H1 (cell line): ENCODE measurements at regions not wholly inside any gene's neighbourhood (a gene's known extent, or its start where the extent isn't known, plus 50 kb on each side); places are given as distances from the start of the nearest gene placed in this dataset.

Experiments
- CTCF ChIA-PET: fragments of 300-600 bp; sonication (Branson Sonifier 250); formaldehyde crosslinking; loops from one replicate; lab custom pipeline; 2021; ENCODE audit not compliant: partially characterized antibody; lab: Charles Lee
- POLR2A ChIA-PET: fragments of 300-600 bp; sonication (Branson Sonifier 250); formaldehyde crosslinking; loops from one replicate; lab custom pipeline; 2021; ENCODE audit warnings: inconsistent platforms; ENCODE audit not compliant: partially characterized antibody; lab: Charles Lee
- DNase-seq, 2 experiments: peaks; one replicate each; pipeline versions ENCODE4 v3.0.0 to v3.0.0-alpha.2; 2010 to 2022; ENCODE audit warnings: low spot score in 2 of 2, low read depth in 1 of 2, mixed read lengths in 1 of 2
- FAIRE-seq: peaks from 2 replicates; lab custom pipeline; 2011; peaks lifted over from hg19 to GRCh38; lab: Jason Lieb, UNC
- H2AFZ ChIP-seq: 2 replicates; pipeline ENCODE4 v1.8.1; 2012; ENCODE audit warnings: low read length, inconsistent platforms
- H2AK5ac ChIP-seq: 2 replicates; pipeline ENCODE4 v1.6.1; 2013; ENCODE audit warnings: low read depth, low read length
- H2BK120ac ChIP-seq: replicated peaks from 2 replicates; pipeline ENCODE3; 2013; ENCODE audit warnings: low read depth, low read length, inconsistent platforms
- H2BK12ac ChIP-seq: 2 replicates; pipeline ENCODE4 v1.6.1; 2013; ENCODE audit warnings: low read depth, low read length
- H2BK15ac ChIP-seq: 2 replicates; pipeline ENCODE4 v1.6.1; 2013; ENCODE audit warnings: low read length
- H2BK20ac ChIP-seq: 2 replicates; pipeline ENCODE4 v1.6.1; 2013; ENCODE audit warnings: low read length
- H2BK5ac ChIP-seq: 2 replicates; pipeline ENCODE4 v1.6.1; 2013; ENCODE audit warnings: low read depth, low read length
- H3K14ac ChIP-seq: 2 replicates; pipeline ENCODE4 v1.6.1; 2013; ENCODE audit warnings: inconsistent platforms; ENCODE audit not compliant: insufficient read length
- H3K18ac ChIP-seq: 2 replicates; pipeline ENCODE4 v1.6.1; 2013; ENCODE audit warnings: low read length; ENCODE audit errors: extremely low read depth
- H3K23ac ChIP-seq: 2 replicates; pipeline ENCODE4 v1.6.1; 2013; ENCODE audit warnings: inconsistent platforms; ENCODE audit not compliant: insufficient read length
- H3K23me2 ChIP-seq: 2 replicates; pipeline ENCODE4 v1.6.1; 2013; ENCODE audit warnings: low read depth, low read length
- H3K27ac ChIP-seq: 2 replicates; pipeline ENCODE4 v1.6.1; 2011; ENCODE audit warnings: low read depth, low read length, inconsistent platforms
- H3K27me3 ChIP-seq, 4 experiments: replicated peaks in 1 of 4; 1 replicate in 1 of 4; 2 replicates in 3 of 4; pipeline versions ENCODE4 v1.6.1 to v1.8.1; 2011 to 2013; ENCODE audit warnings: low read length in 3 of 4, mild to moderate bottlenecking in 3 of 4, inconsistent platforms in 2 of 4, mixed read lengths in 2 of 4, moderate library complexity in 1 of 4; ENCODE audit not compliant: control insufficient read depth in 3 of 4, insufficient read depth in 3 of 4; ENCODE audit errors: extremely low read depth in 1 of 4
- H3K36me3 ChIP-seq, 4 experiments: 2 replicates each; pipeline versions ENCODE4 v1.6.1 to v1.8.1; 2011 to 2013; ENCODE audit warnings: mild to moderate bottlenecking in 4 of 4, low read length in 3 of 4, moderate library complexity in 2 of 4, control low read depth in 1 of 4, inconsistent platforms in 1 of 4; ENCODE audit not compliant: insufficient read depth in 4 of 4, control insufficient read depth in 2 of 4
- H3K4ac ChIP-seq: replicated peaks from 2 replicates; pipeline ENCODE3; 2013; ENCODE audit warnings: low read length, low read depth, mixed read lengths, inconsistent platforms; ENCODE audit not compliant: insufficient read length
- H3K4me1 ChIP-seq, 4 experiments: replicated peaks in 1 of 4; 1 replicate in 1 of 4; 2 replicates in 3 of 4; pipeline versions ENCODE4 v1.6.1 to v1.8.1; 2011 to 2013; ENCODE audit warnings: low read length in 3 of 4, inconsistent platforms in 2 of 4, mixed read lengths in 1 of 4; ENCODE audit not compliant: insufficient read depth in 4 of 4, control insufficient read depth in 3 of 4
- H3K4me2 ChIP-seq, 2 experiments: 2 replicates each; pipeline versions ENCODE4 v1.6.1 to v1.8.1; 2011 to 2013; ENCODE audit warnings: low read depth in 2 of 2, low read length in 2 of 2, control low read depth in 1 of 2, inconsistent platforms in 1 of 2, mild to moderate bottlenecking in 1 of 2; ENCODE audit not compliant: insufficient read depth in 1 of 2
- H3K4me3 ChIP-seq, 4 experiments: fragments of 200-600, 300-600 bp in 1 of 4; sonication (generic), shearing (Covaris generic), sonication (Bioruptor Twin) in 1 of 4; 2 replicates each; pipeline versions ENCODE4 v1.5.1 to v1.8.1; 2011 to 2016; ENCODE audit warnings: low read length in 4 of 4, low read depth in 3 of 4, control low read depth in 2 of 4, inconsistent platforms in 2 of 4, mild to moderate bottlenecking in 2 of 4, mixed read lengths in 1 of 4, moderate library complexity in 1 of 4; ENCODE audit not compliant: insufficient read depth in 2 of 4; ENCODE audit errors: extremely low read depth in 1 of 4
- H3K56ac ChIP-seq: replicated peaks from 2 replicates; pipeline ENCODE3; 2013; ENCODE audit warnings: low read depth, mild to moderate bottlenecking, mixed read lengths, low read length, inconsistent platforms; ENCODE audit not compliant: insufficient read length
- H3K79me1 ChIP-seq: 2 replicates; pipeline ENCODE4 v1.6.1; 2013; ENCODE audit warnings: low read depth, low read length, control low read depth
- H3K79me2 ChIP-seq, 2 experiments: 2 replicates each; pipeline versions ENCODE4 v1.6.1 to v1.8.1; 2012 to 2013; ENCODE audit warnings: low read length in 2 of 2, mild to moderate bottlenecking in 2 of 2, inconsistent platforms in 1 of 2; ENCODE audit not compliant: insufficient read depth in 2 of 2, control insufficient read depth in 1 of 2
- H3K9ac ChIP-seq, 4 experiments: replicated peaks in 1 of 4; 1 replicate in 1 of 4; 2 replicates in 3 of 4; pipeline versions ENCODE4 v1.6.1 to v1.8.1; 2011 to 2013; ENCODE audit warnings: low read depth in 3 of 4, low read length in 3 of 4, control low read depth in 2 of 4, mild to moderate bottlenecking in 2 of 4, moderate library complexity in 2 of 4, inconsistent platforms in 1 of 4; ENCODE audit errors: extremely low read depth in 1 of 4
- H3K9me3 ChIP-seq, 2 experiments: 2 replicates each; pipeline versions ENCODE4 v1.6.1 to v1.8.1; 2012 to 2013; ENCODE audit warnings: mild to moderate bottlenecking in 2 of 2, moderate library complexity in 2 of 2, control low read depth in 1 of 2, inconsistent platforms in 1 of 2, low read depth in 1 of 2, low read length in 1 of 2, mixed read lengths in 1 of 2; ENCODE audit not compliant: insufficient read depth in 2 of 2
- H4K20me1 ChIP-seq, 2 experiments: replicated peaks in 1 of 2; 2 replicates each; pipeline versions ENCODE3 to v1.8.1; 2011 to 2013; ENCODE audit warnings: inconsistent platforms in 2 of 2, low read length in 2 of 2, mild to moderate bottlenecking in 1 of 2; ENCODE audit not compliant: insufficient read depth in 2 of 2, control insufficient read depth in 1 of 2
- H4K5ac ChIP-seq: 2 replicates; pipeline ENCODE4 v1.6.1; 2013; ENCODE audit warnings: low read length, low read depth, mixed read lengths, inconsistent platforms; ENCODE audit not compliant: insufficient read length
- H4K8ac ChIP-seq: 2 replicates; pipeline ENCODE4 v1.8.0; 2013; ENCODE audit warnings: mild to moderate bottlenecking, moderate library complexity, low read length, inconsistent platforms; ENCODE audit not compliant: insufficient read depth; ENCODE audit errors: extremely low read depth
- H4K91ac ChIP-seq: replicated peaks from 2 replicates; pipeline ENCODE3; 2013; ENCODE audit warnings: low read length, mixed read lengths, inconsistent platforms; ENCODE audit not compliant: insufficient read length
- E2F6 ChIP-seq: IDR thresholded peaks from 2 replicates; pipeline ENCODE4 v1.6.1; 2012; ENCODE audit warnings: inconsistent platforms
- EP300 ChIP-seq, 2 experiments: IDR thresholded peaks; 1 replicate in 1 of 2; 2 replicates in 1 of 2; pipeline ENCODE4 v1.6.1; 2011 to 2012; ENCODE audit warnings: low read depth in 2 of 2, low read length in 2 of 2, mild to moderate bottlenecking in 2 of 2, borderline replicate concordance in 1 of 2, inconsistent platforms in 1 of 2, moderate library complexity in 1 of 2
- SP2 ChIP-seq: IDR thresholded peaks from 2 replicates; pipeline ENCODE4 v1.6.1; 2012; ENCODE audit warnings: mild to moderate bottlenecking, low read length, inconsistent platforms
- whole genome bisulfite sequencing, 2 experiments: shearing (Covaris generic) in 1 of 2; methylation state at CpG; one replicate each; pipeline versions ENCODE4 v1.1.6 to v1.1.7; 2013 to 2015; ENCODE audit warnings: low lambda C conversion rate in 2 of 2, mixed read lengths in 2 of 2, inconsistent platforms in 1 of 2, low coverage in 1 of 2, missing lambda C conversion rate in 1 of 2; ENCODE audit not compliant: insufficient replicate concordance in 2 of 2, insufficient coverage in 1 of 2, insufficient read length in 1 of 2; ENCODE audit errors: extremely low coverage in 1 of 2, missing lambda C conversion rate in 1 of 2; 5-methylcytosine and 5-hydroxymethylcytosine counted together

- H3K4me3 ChIP-seq, result no peak overlapping the region
- H3K79me1 ChIP-seq, result no peaks in the 10 kb centered on the region
- no peak overlapping the region for H3K4me2 ChIP-seq
- H2BK15ac ChIP-seq, result no peak overlapping the region
- no peaks in the 10 kb centered on the region for H3K27me3 ChIP-seq
- H3K27ac ChIP-seq, result no peak overlapping the region
- H4K5ac ChIP-seq, result no peak overlapping the region
- H4K20me1 ChIP-seq, result no peaks in the 10 kb centered on the region
- H2AFZ ChIP-seq, result 0 out of 2 replicates have a peak overlapping the region, but pooled peaks have one; percentile 32
- no peaks in the 10 kb centered on the region for H3K36me3 ChIP-seq
- no peak for TF ChIP-seq SP2
- TF ChIP-seq EP300 (IDR thresholded peaks at IDR 0.05; ENCODE audit: borderline replicate concordance in 1 of 2, low read depth in 2 of 2, low read length in 2 of 2), result no peak
- no peak for TF ChIP-seq E2F6
- TF ChIP-seq, all 59 proteins: peak for 0
- Histone ChIP-seq H3K4ac (no peak overlapping the region), H2BK120ac (no peak overlapping the region), H3K23me2 (no peaks in the 10 kb centered on the region), H2AK5ac (no peak overlapping the region), H3K79me2 (no peaks in the 10 kb centered on the region), H4K8ac (no peak overlapping the region), H3K4me1 (peaks cover 0 to 8% (median under 1%) of the 10 kb centered on the region in 4 experiments; a peak in 4 of 7 replicates), H3K9ac (no peak overlapping the region), H2BK20ac (no peak overlapping the region), H2BK12ac (no peak overlapping the region), H2BK5ac (no peak overlapping the region), H4K91ac (no peak overlapping the region), H3K56ac (no peak overlapping the region), H3K18ac (no peak overlapping the region), H3K23ac (no peak overlapping the region), H3K14ac (no peak overlapping the region), H3K9me3 (no peaks in the 10 kb centered on the region)
- no peak for FAIRE-seq
- no peak for DNase-seq
- ChIA-PET POLR2A (no interaction called here), CTCF (no interaction called here)
- 100% methylated on average over 2 of the region's 3 CpGs; no CpG with 5 or more reads in 1 of the 2 experiments for WGBS, 2 experiments
These were observed 759.9 kb upstream of the HS6ST1 start for GRCh38 chr2:129078548-129078947.
